SK-MEL-5 (cell line): ENCODE measurements at regions not wholly inside any gene's neighbourhood (a gene's known extent, or its start where the extent isn't known, plus 50 kb on each side); places are given as distances from the start of the nearest gene placed in this dataset.
"Not testable (repeated sequence)": the region's sequence is repeated elsewhere in the genome, so short reads cannot be mapped to it uniquely, and the experiment has no call there.

Experiments used
- DNase-seq: peaks from one replicate; pipeline ENCODE4 v3.0.0-alpha.2; 2016; ENCODE audit warnings: low read depth, low spot score
- in situ Hi-C: cut with HindIII; loops from 2 replicates; pipeline ENCODE4 v1.10.0; 2016; ENCODE audit warnings: low sequenced_read_pairs, high pct_unique_total_duplicates, low pct_unique_long_range_greater_than_20kb
- small RNA-seq, 2 experiments: library from RNA; depleted of rRNA; stranded (forward); fragments of <200 nt; gene quantifications; one replicate each; pipeline ENCODE3, GENCODE V24; 2014

- no peak for DNase-seq
- in situ Hi-C loops: no loop called here
Observed at GRCh38 chr10:45224219-45224841, 91.1 kb downstream of the OR13A1 start.

DNA sequence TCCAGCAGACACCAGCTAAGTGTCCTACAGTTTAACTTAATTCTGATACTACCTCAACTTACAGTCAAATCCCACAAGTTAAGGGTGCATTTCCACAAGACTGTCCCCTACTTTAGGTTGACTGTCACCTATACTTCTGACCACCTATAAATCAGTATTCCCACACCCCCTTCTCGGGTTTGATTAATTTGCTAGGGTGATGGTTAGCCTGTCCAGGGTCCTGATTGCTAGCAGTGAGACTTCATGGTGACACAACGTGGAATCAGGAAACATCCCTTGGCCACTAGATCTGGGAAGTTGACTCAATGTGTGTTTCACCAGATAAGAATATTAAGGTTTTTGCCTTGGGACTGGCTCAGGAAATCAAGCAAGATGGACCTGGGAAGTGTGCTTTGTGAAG lies 88.4 kb downstream of the OR13A1 start:
- in situ Hi-C loops: no loop called here
- no peak for DNase-seq

- in situ Hi-C loops: no loop called here
- no peak for DNase-seq
Observed at GRCh38 chr10:45227456-45227855, 88.0 kb downstream of the OR13A1 start.

GRCh38 chr10:45229823-45230222 lies 85.6 kb downstream of the OR13A1 start:
- in situ Hi-C loops: no loop called here
- no peak for DNase-seq

DNA sequence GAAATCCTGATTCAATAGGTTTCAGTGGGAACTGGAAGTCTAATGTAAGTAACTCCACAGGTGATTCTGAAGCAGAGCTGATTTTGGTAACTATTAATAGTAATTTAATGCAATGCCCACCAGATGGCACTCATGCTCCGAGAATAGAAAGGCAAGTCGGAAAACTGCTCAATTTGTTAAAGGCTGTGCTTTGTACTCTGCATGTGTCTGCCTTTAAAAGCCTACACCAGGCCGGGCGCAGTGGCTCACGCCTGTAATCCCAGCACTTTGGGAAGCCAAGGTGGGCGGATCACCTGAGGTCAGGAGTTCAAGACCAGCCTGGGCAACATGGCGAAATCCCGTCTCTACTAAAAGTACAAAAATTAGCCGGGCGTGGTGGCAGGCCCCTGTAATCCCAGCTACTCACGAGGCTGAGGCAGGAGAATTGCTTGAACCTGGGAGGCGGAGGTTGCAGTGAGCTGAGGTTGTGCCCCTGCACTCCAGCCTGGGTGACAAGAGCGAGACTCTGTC lies 80.1 kb downstream of the OR13A1 start:
- DNase-seq: peak; percentile 83
- in situ Hi-C loops: not testable (repeated sequence)

- peak; percentile 37 for DNase-seq
- in situ Hi-C loops: no loop called here
Observed at GRCh38 chr10:45235798-45236220, 79.6 kb downstream of the OR13A1 start.

DNA sequence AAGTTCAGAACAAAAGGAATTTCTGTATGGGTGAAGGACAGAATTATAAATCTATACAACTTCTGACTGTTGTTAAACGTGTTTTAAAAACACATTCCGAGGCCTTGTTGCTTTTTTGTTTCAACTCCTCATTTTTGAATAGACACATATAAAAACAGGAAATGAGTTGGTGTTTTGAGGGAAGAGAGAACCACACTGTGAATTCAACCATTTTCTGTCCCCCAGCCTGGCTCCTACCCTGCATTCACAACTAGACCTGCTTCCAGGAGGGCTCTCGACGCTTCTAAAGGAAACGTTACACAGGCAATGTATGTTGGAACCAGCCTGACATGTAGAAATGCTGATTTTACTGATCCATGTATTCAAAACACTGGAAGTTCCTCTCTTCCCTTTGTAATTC lies 76.5 kb downstream of the OR13A1 start:
- in situ Hi-C loops: no loop called here

DNA sequence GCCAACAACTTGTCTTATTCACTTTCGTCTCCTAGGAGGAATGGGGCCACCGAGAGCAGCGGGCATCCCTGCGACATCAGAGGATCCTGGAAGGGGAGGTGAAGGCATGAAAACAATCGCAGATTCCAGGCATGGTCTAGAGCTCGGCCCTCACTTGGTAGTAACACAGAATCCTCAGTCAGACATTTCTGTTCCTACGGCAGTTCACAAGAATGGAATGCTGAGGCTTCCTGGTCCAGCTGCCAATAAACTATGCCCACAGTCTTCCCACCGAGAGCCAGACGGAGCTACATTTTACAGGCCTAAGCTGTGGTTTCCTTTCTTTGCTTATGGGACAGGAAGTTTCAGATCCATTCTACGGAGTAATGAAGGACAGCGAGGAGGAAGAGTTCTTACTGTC lies 75.8 kb downstream of the OR13A1 start:
- in situ Hi-C loops: no loop called here
- no peak for DNase-seq

More for the DNA sequence above, 76.5 kb downstream of the OR13A1 start:
- DNase-seq: no peak

GRCh38 chr10:45241865-45242520 lies 73.4 kb downstream of the OR13A1 start:
- peak; percentile 5 for DNase-seq
- in situ Hi-C loops: no loop called here

DNA sequence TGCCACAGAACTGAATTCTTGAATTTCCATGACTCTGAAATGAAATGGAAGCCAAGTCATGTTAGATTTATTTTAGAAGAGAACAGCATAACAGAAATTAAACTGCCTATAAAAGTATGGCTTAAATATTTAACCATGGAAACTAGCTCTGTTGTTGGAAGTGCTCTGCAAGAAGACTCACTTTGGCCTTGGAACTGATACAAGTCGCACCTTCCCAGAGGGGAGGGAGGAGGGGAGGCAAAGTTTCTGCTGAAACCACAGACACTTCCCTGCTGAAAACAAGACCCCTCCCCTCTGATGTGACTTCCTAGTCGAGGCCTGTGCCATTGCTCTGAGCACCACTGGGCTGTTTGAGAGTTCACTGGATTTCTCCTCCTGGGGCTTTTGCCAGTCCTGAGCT lies 72.1 kb downstream of the OR13A1 start:
- in situ Hi-C loops: no loop called here
- DNase-seq: no peak

- in situ Hi-C loops: no loop called here
- DNase-seq: no peak
Observed at GRCh38 chr10:45246522-45246921, 68.9 kb downstream of the OR13A1 start.

- DNase-seq: peak; percentile 75
- in situ Hi-C loops: no loop called here
Observed at GRCh38 chr10:45249978-45250693, 65.3 kb downstream of the OR13A1 start.

DNA sequence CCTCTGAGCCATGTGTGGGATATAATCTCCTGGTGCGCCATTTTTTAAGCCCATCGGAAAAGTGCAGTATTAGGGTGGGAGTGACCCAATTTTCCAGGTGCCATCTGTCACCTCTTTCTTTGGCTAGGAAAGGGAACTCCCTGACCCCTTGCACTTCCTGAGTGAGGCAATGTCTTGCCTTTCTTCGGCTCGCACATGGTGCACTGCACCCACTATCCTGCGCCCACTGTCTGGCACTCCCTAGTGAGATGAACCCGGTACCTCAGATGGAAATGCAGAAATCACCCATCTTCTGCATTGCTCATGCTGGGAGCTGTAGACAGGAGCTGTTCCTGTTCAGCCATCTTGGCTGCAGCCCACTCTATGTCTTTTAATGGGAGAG lies 64.7 kb downstream of the OR13A1 start:
- DNase-seq, in situ Hi-C loops: not testable (repeated sequence)

Small RNA genes lying in the stretch of these regions (small RNA-seq; reads per million reads assigned to genes)
- gene AL512324.1 (0 reads per million in 2 experiments), gene MIR3156-1 (0 reads per million in 2 experiments), gene RNU6-1207P (0 reads per million in 2 experiments)
